ENCODE measurements at regions not wholly inside any gene's neighbourhood (a gene's known extent, or its start where the extent isn't known, plus 50 kb on each side); places are given as distances from the start of the nearest gene placed in this dataset.

- TF ChIP-seq CDX4 (CRISPR knock-in tag; IDR thresholded peaks at IDR 0.05; ENCODE audit: borderline replicate concordance) (no peak), CTCF (IDR thresholded peaks at IDR 0.05) (no peak), NR3C1 (CRISPR knock-in tag; conservative IDR thresholded peaks at IDR 0.05; ENCODE audit: low read depth) (no peak), GABPB1 (CRISPR knock-in tag; IDR thresholded peaks at IDR 0.05) (no peak), RORB (CRISPR knock-in tag; IDR thresholded peaks at IDR 0.05) (no peak), ESRRA (CRISPR knock-in tag; IDR thresholded peaks at IDR 0.05; ENCODE audit: borderline replicate concordance) (no peak), SOX15 (CRISPR knock-in tag; IDR thresholded peaks at IDR 0.05) (no peak), CREB1 (CRISPR knock-in tag; IDR thresholded peaks at IDR 0.05) (no peak), MAX (CRISPR knock-in tag; IDR thresholded peaks at IDR 0.05) (no peak), ZNF281 (CRISPR knock-in tag; IDR thresholded peaks at IDR 0.05) (no peak), USF1 (CRISPR knock-in tag; IDR thresholded peaks at IDR 0.05) (no peak), SP1 (CRISPR knock-in tag; conservative IDR thresholded peaks at IDR 0.05) (no peak), NFYB (CRISPR knock-in tag; conservative IDR thresholded peaks at IDR 0.05; ENCODE audit: low read depth) (no peak), TP53 (CRISPR knock-in tag; IDR thresholded peaks at IDR 0.05) (no peak)
These were observed 115.4 kb upstream of the PRKCQ start for GRCh38 chr10:6695519-6695918.
